HepG2 (cell line): ENCODE measurements at regions not wholly inside any gene's neighbourhood (a gene's known extent, or its start where the extent isn't known, plus 50 kb on each side); places are given as distances from the start of the nearest gene placed in this dataset.

Experiments
- ATAC-seq: fragments of 200-7000 bp; cut with Tn5 transposase; 3 replicates; pipeline ENCODE4 v1.9.1; 2020; ENCODE audit warnings: mild to moderate bottlenecking, moderate library complexity
- BruUV-seq: library from RNA; stranded (reverse); fragments of 400-500 nt; replicated peaks from 2 replicates; lab custom pipeline; 2021; lab: Mats Ljungman, UMichigan
- CTCF ChIA-PET: fragments of 300-600 bp; formaldehyde crosslinking; extraction: SDS; loops from one replicate; lab custom pipeline; 2021; ENCODE audit warnings: low total read pairs, inconsistent platforms, low intra/inter-chr PET ratio; lab: Yijun Ruan, JAX
- POLR2A ChIA-PET: fragments of 350-600 bp; sonication (Branson Sonifier 250); formaldehyde crosslinking; loops from one replicate; lab custom pipeline; 2020; ENCODE audit warnings: antibody characterized with exemption, inconsistent platforms; lab: Yijun Ruan, JAX
- DNase-seq: peaks from one replicate; pipeline ENCODE4 v3.0.0-alpha.2; 2015; ENCODE audit warnings: low spot score
- FAIRE-seq: peaks from 3 replicates; lab custom pipeline; 2011; peaks lifted over from hg19 to GRCh38; lab: Jason Lieb, UNC
- H2AFZ ChIP-seq: one replicate; pipeline ENCODE4 v1.6.1; 2011; ENCODE audit warnings: low read length, inconsistent platforms
- H3K27ac ChIP-seq: fragments of 300-600 bp; 3 replicates; pipeline ENCODE4 v1.8.0; 2011; ENCODE audit warnings: mixed run types, mild to moderate bottlenecking, mixed read lengths, low read length, inconsistent platforms; ENCODE audit not compliant: insufficient read depth; ENCODE audit errors: extremely low read length
- H3K27me3 ChIP-seq, 2 experiments: fragments of 200-600 bp in 1 of 2; 2 replicates in 1 of 2; 3 replicates in 1 of 2; pipeline versions ENCODE4 v1.6.0 to v1.8.0; 2011; ENCODE audit warnings: low read length in 2 of 2, mild to moderate bottlenecking in 2 of 2, moderate library complexity in 2 of 2, inconsistent platforms in 1 of 2; ENCODE audit not compliant: insufficient read depth in 2 of 2, control insufficient read depth in 1 of 2
- H3K36me3 ChIP-seq, 2 experiments: fragments of 200-600 bp in 1 of 2; replicated peaks in 1 of 2; 2 replicates in 1 of 2; 3 replicates in 1 of 2; pipeline versions ENCODE4 v1.5.1 to v1.8.0; 2011; ENCODE audit warnings: low read length in 2 of 2, inconsistent platforms in 1 of 2; ENCODE audit not compliant: insufficient read depth in 2 of 2, control insufficient read depth in 1 of 2
- H3K4me1 ChIP-seq: 2 replicates; pipeline ENCODE4 v1.5.1; 2012; ENCODE audit warnings: low read length, inconsistent platforms; ENCODE audit not compliant: insufficient read depth
- H3K4me2 ChIP-seq: 2 replicates; pipeline ENCODE4 v1.6.0; 2011; ENCODE audit warnings: low read depth, low read length, inconsistent platforms
- H3K4me3 ChIP-seq, 3 experiments: fragments of 200-600 bp in 1 of 3; sonication (generic), shearing (Covaris generic) in 1 of 3; replicated peaks in 1 of 3; 2 replicates each; pipeline ENCODE4 v1.5.1; 2011 to 2016; ENCODE audit warnings: low read length in 3 of 3, inconsistent platforms in 2 of 3, low read depth in 2 of 3, mild to moderate bottlenecking in 2 of 3, control low read depth in 1 of 3, mixed read lengths in 1 of 3; ENCODE audit not compliant: insufficient read depth in 1 of 3
- H3K79me2 ChIP-seq: one replicate; pipeline ENCODE4 v1.6.1; 2011; ENCODE audit warnings: low read length, inconsistent platforms; ENCODE audit not compliant: insufficient read depth
- H3K9ac ChIP-seq: 2 replicates; pipeline ENCODE4 v1.6.0; 2011; ENCODE audit warnings: mild to moderate bottlenecking, low read depth, low read length, inconsistent platforms; ENCODE audit not compliant: insufficient read depth
- H3K9me3 ChIP-seq: 2 replicates; pipeline ENCODE4 v1.5.1; 2012; ENCODE audit warnings: mild to moderate bottlenecking, low read length
- H4K20me1 ChIP-seq: 2 replicates; pipeline ENCODE4 v1.6.0; 2011; ENCODE audit warnings: inconsistent platforms, mild to moderate bottlenecking, low read length, moderate library complexity; ENCODE audit not compliant: insufficient read depth
- FOXO4 ChIP-seq: sonication (generic); formaldehyde crosslinking; conservative IDR thresholded peaks from 2 replicates; pipeline ENCODE4 v1.8.1; 2023; ENCODE audit warnings: missing genetic modification reagents
- PPARG ChIP-seq: conservative IDR thresholded peaks from 2 replicates; pipeline ENCODE4 v1.6.1; 2016; ENCODE audit warnings: missing biosample characterization, missing genetic modification reagents
- PRPF4 ChIP-seq: fragments of 200-400 bp; formaldehyde crosslinking; IDR thresholded peaks from 2 replicates; pipeline ENCODE4 v1.6.1; 2016; ENCODE audit warnings: low read length, low read depth; ENCODE audit not compliant: poor library complexity, severe bottlenecking
- RAD21 ChIP-seq: fragments of 450-650 bp; formaldehyde crosslinking; IDR thresholded peaks from 2 replicates; pipeline ENCODE4 v1.5.0; 2020; ENCODE audit warnings: mild to moderate bottlenecking
- SIN3B ChIP-seq: fragments of 150-350 bp; IDR thresholded peaks from 2 replicates; pipeline ENCODE4 v1.6.1; 2014; ENCODE audit warnings: low read length
- ZNF629 ChIP-seq: sonication (generic); formaldehyde crosslinking; conservative IDR thresholded peaks from 2 replicates; pipeline ENCODE4 v1.5.0; 2020; ENCODE audit warnings: missing genetic modification reagents
- ZSCAN21 ChIP-seq: sonication (generic); formaldehyde crosslinking; IDR thresholded peaks from 2 replicates; pipeline ENCODE4 v1.8.0; 2022; ENCODE audit warnings: mild to moderate bottlenecking, missing genetic modification reagents, moderate library complexity, borderline replicate concordance
- WGBS: methylation state at CpG from one replicate; pipeline ENCODE4 v1.1.6; 2017; ENCODE audit warnings: low lambda C conversion rate; 5-methylcytosine and 5-hydroxymethylcytosine counted together
- in situ Hi-C: cut with HindIII; loops from 2 replicates; pipeline ENCODE4 v1.10.0; 2017; ENCODE audit warnings: low pct_unique_long_range_greater_than_20kb; ENCODE audit not compliant: extremely low pct_ligation_motif_present
- intact Hi-C: fragments of 100-400 bp; cut with micrococcal nuclease; formaldehyde crosslinking; loops from one replicate; pipeline ENCODE4 v1.10.0; 2022; ENCODE audit not compliant: unreplicated experiment
- TF ChIP-seq, protein P1 (sequence below): sonication (generic); formaldehyde crosslinking; IDR thresholded peaks from 2 replicates; pipeline ENCODE4 v1.4.0; 2020; ENCODE audit warnings: mild to moderate bottlenecking, missing genetic modification reagents
- TF ChIP-seq, protein P2 (sequence below): sonication (generic); formaldehyde crosslinking; IDR thresholded peaks from 2 replicates; pipeline ENCODE4 v1.4.0; 2020; ENCODE audit warnings: missing genetic modification reagents, mild to moderate bottlenecking, borderline replicate concordance

DNA sequence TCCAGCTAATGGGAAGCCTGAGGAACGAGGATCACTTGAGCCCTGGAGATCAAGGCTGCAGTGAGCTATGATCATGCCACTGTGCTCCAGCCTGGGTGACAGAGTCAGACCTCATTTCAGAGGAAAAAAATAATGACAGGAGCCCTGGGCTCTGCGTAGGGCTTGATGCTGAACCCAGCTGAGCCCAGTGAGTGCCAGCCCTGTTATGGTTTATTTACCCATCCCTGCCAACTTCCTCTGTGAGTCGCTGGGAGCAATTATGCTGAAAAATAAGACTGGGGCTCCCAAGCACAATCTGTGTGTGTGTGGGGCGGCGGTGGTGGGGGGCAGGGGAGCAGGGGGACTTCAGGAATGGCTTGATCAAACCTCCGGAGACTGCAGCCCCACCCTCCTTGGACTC lies 75.9 kb upstream of the PMEPA1 start (continued):
- TF ChIP-seq FOXO4 (CRISPR knock-in tag) (no peak), PRPF4 (no peak), PPARG (CRISPR knock-in tag) (no peak), SIN3B (no peak), ZSCAN21 (CRISPR knock-in tag) (no peak)
- TF ChIP-seq, protein P1, sequence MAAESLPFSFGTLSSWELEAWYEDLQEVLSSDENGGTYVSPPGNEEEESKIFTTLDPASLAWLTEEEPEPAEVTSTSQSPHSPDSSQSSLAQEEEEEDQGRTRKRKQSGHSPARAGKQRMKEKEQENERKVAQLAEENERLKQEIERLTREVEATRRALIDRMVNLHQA (CRISPR knock-in tag), result no peak
- TF ChIP-seq, protein P2, sequence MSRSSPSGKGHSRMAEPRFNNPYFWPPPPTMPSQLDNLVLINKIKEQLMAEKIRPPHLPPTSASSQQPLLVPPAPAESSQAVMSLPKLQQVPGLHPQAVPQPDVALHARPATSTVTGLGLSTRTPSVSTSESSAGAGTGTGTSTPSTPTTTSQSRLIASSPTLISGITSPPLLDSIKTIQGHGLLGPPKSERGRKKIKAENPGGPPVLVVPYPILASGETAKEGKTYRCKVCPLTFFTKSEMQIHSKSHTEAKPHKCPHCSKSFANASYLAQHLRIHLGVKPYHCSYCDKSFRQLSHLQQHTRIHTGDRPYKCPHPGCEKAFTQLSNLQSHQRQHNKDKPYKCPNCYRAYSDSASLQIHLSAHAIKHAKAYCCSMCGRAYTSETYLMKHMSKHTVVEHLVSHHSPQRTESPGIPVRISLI (CRISPR knock-in tag), result no peak
- TF ChIP-seq, all 625 proteins: peak for 0

GRCh38 chr20:57785061-57785460 lies 75.2 kb upstream of the PMEPA1 start:
- H3K4me2 ChIP-seq, result no peak overlapping the region
- FAIRE-seq (no peak), ATAC-seq (no peak), DNase-seq (no peak)
- no peaks in the 10 kb centered on the region for H3K4me1 ChIP-seq
- no peak overlapping the region for H3K27ac ChIP-seq
- BruUV-seq, result no TSS peak
- H4K20me1 ChIP-seq, result no peaks in the 10 kb centered on the region
- no peak overlapping the region for H3K4me3 ChIP-seq
- H2AFZ ChIP-seq, result no peak overlapping the region
- peaks cover 2 to 17% of the 10 kb centered on the region in 2 experiments; a peak in 3 of 5 replicates for H3K27me3 ChIP-seq
- H3K9ac ChIP-seq, result no peak overlapping the region
- no peaks in the 10 kb centered on the region for H3K9me3 ChIP-seq
- H3K36me3 ChIP-seq, result no peaks in the 10 kb centered on the region
- TF ChIP-seq ZNF629, result 0 out of 2 replicates have a peak, but pooled peaks have one; percentile 29
- no peak for TF ChIP-seq RAD21
- ChIA-PET CTCF (no interaction called here), POLR2A (no interaction called here)
- no peaks in the 10 kb centered on the region for H3K79me2 ChIP-seq
- in situ Hi-C loops (no loop called here), intact Hi-C loops (no loop called here)
- WGBS, result 13% methylated on average over 4 of the region's 4 CpGs
